ENCODE measurements at regions not wholly inside any gene's neighbourhood (a gene's known extent, or its start where the extent isn't known, plus 50 kb on each side); places are given as distances from the start of the nearest gene placed in this dataset.

DNA sequence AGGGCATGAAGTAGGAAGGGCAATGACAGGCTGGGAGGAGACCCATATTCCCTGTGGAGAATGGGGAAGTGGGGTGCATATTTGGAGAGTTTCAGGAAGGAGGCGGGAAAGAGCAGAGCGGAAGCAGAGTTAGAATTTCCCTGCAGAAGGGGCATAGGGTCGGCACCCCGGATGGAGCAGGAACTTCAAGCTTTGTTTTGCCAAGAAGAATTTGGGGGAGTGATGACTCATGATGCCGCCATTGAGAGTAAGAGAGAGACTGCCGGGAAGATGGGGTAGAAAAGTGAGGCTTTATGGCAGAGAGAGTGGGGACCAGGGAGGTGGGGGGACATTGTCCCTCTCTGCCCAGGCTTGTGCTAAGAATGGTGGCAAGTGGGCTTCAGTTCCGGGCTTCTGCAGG, 50.3 kb upstream of the EPB41L1 start:
- intact Hi-C loops (cut with micrococcal nuclease) = no loop called here

Measured in T-helper 1 cell treated with Interleukin-12 subunit alpha and Interleukin-12 subunit beta and Interleukin-4 antibody, amounts not matched to agents 30 ng/mL and 1 ng/mL, for 36 hours (primary cell).